ENCODE measurements at regions not wholly inside any gene's neighbourhood (a gene's known extent, or its start where the extent isn't known, plus 50 kb on each side); places are given as distances from the start of the nearest gene placed in this dataset.

- TF ChIP-seq, protein P1, sequence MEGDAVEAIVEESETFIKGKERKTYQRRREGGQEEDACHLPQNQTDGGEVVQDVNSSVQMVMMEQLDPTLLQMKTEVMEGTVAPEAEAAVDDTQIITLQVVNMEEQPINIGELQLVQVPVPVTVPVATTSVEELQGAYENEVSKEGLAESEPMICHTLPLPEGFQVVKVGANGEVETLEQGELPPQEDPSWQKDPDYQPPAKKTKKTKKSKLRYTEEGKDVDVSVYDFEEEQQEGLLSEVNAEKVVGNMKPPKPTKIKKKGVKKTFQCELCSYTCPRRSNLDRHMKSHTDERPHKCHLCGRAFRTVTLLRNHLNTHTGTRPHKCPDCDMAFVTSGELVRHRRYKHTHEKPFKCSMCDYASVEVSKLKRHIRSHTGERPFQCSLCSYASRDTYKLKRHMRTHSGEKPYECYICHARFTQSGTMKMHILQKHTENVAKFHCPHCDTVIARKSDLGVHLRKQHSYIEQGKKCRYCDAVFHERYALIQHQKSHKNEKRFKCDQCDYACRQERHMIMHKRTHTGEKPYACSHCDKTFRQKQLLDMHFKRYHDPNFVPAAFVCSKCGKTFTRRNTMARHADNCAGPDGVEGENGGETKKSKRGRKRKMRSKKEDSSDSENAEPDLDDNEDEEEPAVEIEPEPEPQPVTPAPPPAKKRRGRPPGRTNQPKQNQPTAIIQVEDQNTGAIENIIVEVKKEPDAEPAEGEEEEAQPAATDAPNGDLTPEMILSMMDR (IDR thresholded peaks at IDR 0.05; ENCODE audit: poor library complexity), result no peak
- no peak for TF ChIP-seq EZH2 (IDR thresholded peaks at IDR 0.05; ENCODE audit: borderline replicate concordance)
Measured at GRCh38 chr15:31470756-31471155, 144.1 kb downstream of the KLF13 start.

All from hepatocyte (in vitro differentiated cells).